CD8-positive, alpha-beta memory T cell (primary cell): ENCODE measurements at regions not wholly inside any gene's neighbourhood (a gene's known extent, or its start where the extent isn't known, plus 50 kb on each side); places are given as distances from the start of the nearest gene placed in this dataset.

Experiments used
- CTCF ChIA-PET: fragments of 350-600 bp; sonication (Branson Sonifier 250); formaldehyde crosslinking; loops from one replicate; lab custom pipeline; 2021; ENCODE audit warnings: antibody characterized with exemption; lab: Charles Lee
- POLR2A ChIA-PET: fragments of 350-600 bp; sonication (Branson Sonifier 250); formaldehyde crosslinking; loops from one replicate; lab custom pipeline; 2021; ENCODE audit warnings: antibody characterized with exemption; lab: Charles Lee
- DNase-seq, 5 donors: peaks; one replicate each; pipeline versions ENCODE4 v3.0.0 to v3.0.0-alpha.2; 2020 to 2022; ENCODE audit warnings: mixed read lengths in 1 of 5
- H3K27ac ChIP-seq: one replicate; pipeline ENCODE4 v1.7.0; 2013; ENCODE audit warnings: low read depth, mild to moderate bottlenecking, low read length, moderate library complexity
- H3K27me3 ChIP-seq: 2 replicates; pipeline ENCODE4 v1.7.0; 2013; ENCODE audit warnings: low read length, mild to moderate bottlenecking; ENCODE audit not compliant: insufficient read depth, poor library complexity, severe bottlenecking
- H3K36me3 ChIP-seq: 2 replicates; pipeline ENCODE4 v1.7.0; 2013; ENCODE audit warnings: mild to moderate bottlenecking, low read length, moderate library complexity; ENCODE audit not compliant: insufficient read depth
- H3K4me1 ChIP-seq: 2 replicates; pipeline ENCODE4 v1.7.0; 2013; ENCODE audit warnings: mild to moderate bottlenecking, low read length, moderate library complexity; ENCODE audit not compliant: insufficient read depth
- H3K4me3 ChIP-seq: 2 replicates; pipeline ENCODE4 v1.7.0; 2013; ENCODE audit warnings: mild to moderate bottlenecking, low read length
- H3K9me3 ChIP-seq: 2 replicates; pipeline ENCODE4 v1.7.0; 2013; ENCODE audit warnings: mild to moderate bottlenecking, low read length
- H3K27ac Mint-ChIP-seq, 8 donors: one replicate each; pipeline ENCODE4 v1.8.0; 2020 to 2021; ENCODE audit warnings: mixed read lengths in 8 of 8, mild to moderate bottlenecking in 6 of 8, inconsistent platforms in 3 of 8, moderate library complexity in 3 of 8
- H3K27me3 Mint-ChIP-seq, 2 donors: one replicate each; pipeline ENCODE4 v1.8.0; 2020 to 2021; ENCODE audit warnings: mixed read lengths in 2 of 2, mild to moderate bottlenecking in 1 of 2, moderate library complexity in 1 of 2
- H3K36me3 Mint-ChIP-seq, 3 donors: one replicate each; pipeline ENCODE4 v1.8.0; 2020 to 2021; ENCODE audit warnings: mixed read lengths in 3 of 3, inconsistent platforms in 1 of 3, mild to moderate bottlenecking in 1 of 3
- H3K4me1 Mint-ChIP-seq, 3 donors: one replicate each; pipeline ENCODE4 v1.8.0; 2020 to 2021; ENCODE audit warnings: mixed read lengths in 3 of 3, inconsistent platforms in 1 of 3, mild to moderate bottlenecking in 1 of 3
- H3K4me3 Mint-ChIP-seq, 7 donors: one replicate each; pipeline ENCODE4 v1.8.0; 2020 to 2021; ENCODE audit warnings: mixed read lengths in 7 of 7, mild to moderate bottlenecking in 6 of 7, moderate library complexity in 4 of 7, inconsistent platforms in 2 of 7
- H3K9me3 Mint-ChIP-seq, 5 donors: one replicate each; pipeline ENCODE4 v1.8.0; 2020 to 2022; ENCODE audit warnings: mixed read lengths in 5 of 5, mild to moderate bottlenecking in 3 of 5, moderate library complexity in 2 of 5, inconsistent platforms in 1 of 5

DNA sequence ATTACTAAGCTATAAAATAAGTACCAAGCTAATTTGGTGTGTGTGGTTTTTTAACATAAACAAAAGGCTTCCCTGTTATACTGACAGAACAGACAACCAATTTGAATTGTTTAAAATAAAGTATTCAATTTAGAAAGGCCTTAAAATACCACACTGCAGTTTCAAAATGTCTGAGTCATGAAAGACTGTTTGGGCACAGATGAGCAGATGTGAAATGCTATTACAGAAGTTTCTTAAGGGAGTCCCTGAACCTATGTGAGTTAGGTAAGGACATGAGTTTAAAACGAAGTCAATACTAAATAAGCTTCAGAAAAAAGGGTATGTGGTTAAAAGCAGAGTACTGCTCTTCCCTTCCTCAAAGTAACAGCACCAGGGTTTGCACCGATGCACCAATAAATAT, 69.7 kb upstream of the SETMAR start:
- Histone ChIP-seq H3K36me3 (no peaks in the 10 kb centered on the region), H3K4me1 (no peaks in the 10 kb centered on the region), H3K4me3 (no peak overlapping the region), H3K27me3 (no peaks in the 10 kb centered on the region), H3K27ac (no peak overlapping the region), H3K9me3 (no peaks in the 10 kb centered on the region)
- Mint-ChIP-seq H3K36me3 (peaks cover 0 to 5% (median 2%) of the 10 kb centered on the region in 3 donors), H3K9me3 (peaks cover 4 to 17% (median 10%) of the 10 kb centered on the region in 5 donors), H3K27me3 (no peaks in the 10 kb centered on the region), H3K4me1 (no peaks in the 10 kb centered on the region), H3K4me3 (no peak overlapping the region), H3K27ac (no peak overlapping the region)
- ChIA-PET CTCF (no interaction called here), POLR2A (no interaction called here)
- no peak for DNase-seq

DNA sequence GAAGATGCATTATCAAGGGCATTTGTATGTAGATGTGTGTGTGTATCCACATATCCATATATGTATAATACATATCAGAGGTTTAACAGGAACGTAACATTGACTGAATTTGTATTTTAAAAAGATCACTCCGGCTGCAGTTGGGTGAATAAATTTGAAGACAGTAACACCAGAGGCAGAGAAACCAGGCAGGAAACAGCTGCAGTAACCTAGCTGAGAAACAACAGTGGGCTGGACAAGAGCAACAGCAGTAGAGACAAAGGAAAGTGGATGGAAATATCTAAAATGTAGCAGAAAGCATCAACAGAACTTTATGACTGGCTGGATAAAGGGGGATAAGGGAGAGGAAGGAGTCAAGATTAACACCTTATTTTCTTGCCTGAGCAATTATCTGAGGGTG, 68.3 kb upstream of the SETMAR start:
- no peak for DNase-seq
- ChIA-PET CTCF (no interaction called here), POLR2A (no interaction called here)
- Histone ChIP-seq H3K27ac (no peak overlapping the region), H3K9me3 (no peaks in the 10 kb centered on the region), H3K36me3 (no peaks in the 10 kb centered on the region), H3K27me3 (no peaks in the 10 kb centered on the region), H3K4me1 (no peaks in the 10 kb centered on the region), H3K4me3 (no peak overlapping the region)
- Mint-ChIP-seq H3K4me1 (no peaks in the 10 kb centered on the region), H3K4me3 (no peak overlapping the region), H3K36me3 (peaks cover 0 to 5% (median 2%) of the 10 kb centered on the region in 3 donors), H3K9me3 (peaks cover 10 to 30% (median 19%) of the 10 kb centered on the region in 5 donors), H3K27ac (no peak overlapping the region), H3K27me3 (no peaks in the 10 kb centered on the region)

- Mint-ChIP-seq H3K4me3 (no peak overlapping the region), H3K36me3 (peaks cover 0 to 5% (median 2%) of the 10 kb centered on the region in 3 donors), H3K27ac (no peak overlapping the region), H3K9me3 (peaks cover 10 to 28% (median 19%) of the 10 kb centered on the region in 5 donors), H3K4me1 (no peaks in the 10 kb centered on the region), H3K27me3 (no peaks in the 10 kb centered on the region)
- no peak overlapping the region for H3K27ac ChIP-seq
- POLR2A ChIA-PET: no interaction called here
- no peaks in the 10 kb centered on the region for H3K27me3 ChIP-seq
- CTCF ChIA-PET: no interaction called here
- no peaks in the 10 kb centered on the region for H3K9me3 ChIP-seq
- no peak for DNase-seq
- no peak overlapping the region for H3K4me3 ChIP-seq
- H3K36me3 ChIP-seq: no peaks in the 10 kb centered on the region
- H3K4me1 ChIP-seq: no peaks in the 10 kb centered on the region
Measured at GRCh38 chr3:4235690-4236089, 67.5 kb upstream of the SETMAR start.

- H3K4me1 ChIP-seq: no peaks in the 10 kb centered on the region
- Mint-ChIP-seq H3K27ac (no peak overlapping the region), H3K9me3 (peaks cover 10 to 59% (median 41%) of the 10 kb centered on the region in 5 donors), H3K4me1 (no peaks in the 10 kb centered on the region), H3K27me3 (peaks cover 0 to 4% of the 10 kb centered on the region in 2 donors), H3K4me3 (no peak overlapping the region), H3K36me3 (peaks cover 0 to 24% (median 3%) of the 10 kb centered on the region in 3 donors)
- POLR2A ChIA-PET: no interaction called here
- H3K9me3 ChIP-seq: no peaks in the 10 kb centered on the region
- no peaks in the 10 kb centered on the region for H3K27me3 ChIP-seq
- no peaks in the 10 kb centered on the region for H3K36me3 ChIP-seq
- no peak for DNase-seq
- H3K4me3 ChIP-seq: no peak overlapping the region
- H3K27ac ChIP-seq: no peak overlapping the region
- CTCF ChIA-PET: no interaction called here
Measured at GRCh38 chr3:4241595-4242170, 61.5 kb upstream of the SETMAR start.

GRCh38 chr3:4245671-4246070, 57.5 kb upstream of the SETMAR start:
- H3K4me3 ChIP-seq: no peak overlapping the region
- Mint-ChIP-seq H3K27me3 (peaks cover 3 to 4% of the 10 kb centered on the region in 2 donors), H3K4me3 (no peak overlapping the region), H3K9me3 (peaks cover 0 to 42% (median 14%) of the 10 kb centered on the region in 5 donors), H3K27ac (peak overlapping the region in 1 of 8 donors; percentile 16), H3K36me3 (peaks cover 0 to 35% (median 5%) of the 10 kb centered on the region in 3 donors), H3K4me1 (no peaks in the 10 kb centered on the region)
- ChIA-PET CTCF (no interaction called here), POLR2A (no interaction called here)
- H3K4me1 ChIP-seq: no peaks in the 10 kb centered on the region
- H3K36me3 ChIP-seq: no peaks in the 10 kb centered on the region
- DNase-seq: no peak
- no peak overlapping the region for H3K27ac ChIP-seq
- H3K27me3 ChIP-seq: no peaks in the 10 kb centered on the region
- no peaks in the 10 kb centered on the region for H3K9me3 ChIP-seq

DNA sequence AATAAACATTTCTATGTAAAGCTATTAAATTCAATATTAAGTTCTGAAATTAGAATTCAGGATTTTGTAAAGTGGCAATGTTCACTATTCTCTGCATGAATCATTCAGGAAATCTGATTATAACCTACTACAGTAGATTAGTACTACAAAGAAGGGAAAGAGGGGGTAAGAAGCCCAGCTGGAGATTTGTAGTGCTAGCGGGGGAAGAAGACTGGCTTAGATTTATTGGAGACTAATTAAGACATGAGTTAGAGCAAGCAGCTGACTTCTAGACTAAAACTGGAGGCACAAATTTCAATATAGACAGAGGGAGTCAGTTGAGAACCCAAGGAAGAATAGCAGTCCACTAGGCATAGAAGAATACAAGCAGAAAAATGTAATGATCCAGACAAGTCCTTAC, 55.8 kb upstream of the SETMAR start:
- ChIA-PET POLR2A (no interaction called here), CTCF (no interaction called here)
- DNase-seq: no peak
- Mint-ChIP-seq H3K4me1 (no peaks in the 10 kb centered on the region), H3K27me3 (peaks cover 1 to 3% of the 10 kb centered on the region in 2 donors), H3K4me3 (no peak overlapping the region), H3K36me3 (peaks cover 0 to 34% (median 5%) of the 10 kb centered on the region in 3 donors), H3K9me3 (peaks cover 0 to 36% (median 11%) of the 10 kb centered on the region in 5 donors), H3K27ac (no peak overlapping the region)
- H3K4me1 ChIP-seq: no peaks in the 10 kb centered on the region
- H3K36me3 ChIP-seq: no peaks in the 10 kb centered on the region
- no peaks in the 10 kb centered on the region for H3K9me3 ChIP-seq
- H3K27ac ChIP-seq: no peak overlapping the region
- no peaks in the 10 kb centered on the region for H3K27me3 ChIP-seq
- no peak overlapping the region for H3K4me3 ChIP-seq

DNA sequence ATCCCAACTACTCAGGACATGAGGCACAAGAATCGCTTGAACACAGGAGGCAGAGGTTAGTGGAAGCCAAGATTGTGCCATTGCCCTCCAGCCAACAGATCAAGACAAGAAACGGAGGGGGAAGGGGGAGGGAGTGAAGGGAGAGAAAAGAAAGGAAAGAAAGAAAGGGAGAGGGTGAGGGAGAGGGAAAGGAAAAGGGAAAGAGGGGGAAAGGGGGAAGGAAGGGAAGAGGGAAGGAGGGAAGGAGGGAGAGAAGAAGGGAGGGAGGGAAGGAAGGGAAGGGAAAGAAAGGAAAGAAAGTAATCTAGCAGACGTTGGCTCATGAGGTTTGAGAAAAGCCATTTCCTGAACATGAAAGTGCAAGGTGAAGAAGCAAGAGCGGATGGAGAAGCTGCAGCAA, 53.1 kb upstream of the SETMAR start:
- peaks cover 0 to 3% of the 10 kb centered on the region in 2 donors for H3K27me3 Mint-ChIP-seq
- H3K27me3 ChIP-seq: no peaks in the 10 kb centered on the region
- peak overlapping the region in 1 of 8 donors; percentile 61 for H3K27ac Mint-ChIP-seq
- H3K4me1 Mint-ChIP-seq: no peaks in the 10 kb centered on the region
- DNase-seq: no peak
- no peak overlapping the region for H3K4me3 Mint-ChIP-seq
- H3K36me3 ChIP-seq: no peaks in the 10 kb centered on the region
- H3K9me3 ChIP-seq: no peaks in the 10 kb centered on the region
- H3K27ac ChIP-seq: no peak overlapping the region
- H3K4me3 ChIP-seq: no peak overlapping the region
- ChIA-PET CTCF (no interaction called here), POLR2A (no interaction called here)
- peaks cover 0 to 16% (median 2%) of the 10 kb centered on the region in 5 donors for H3K9me3 Mint-ChIP-seq
- no peaks in the 10 kb centered on the region for H3K4me1 ChIP-seq
- H3K36me3 Mint-ChIP-seq: peaks cover 0 to 23% (median 2%) of the 10 kb centered on the region in 3 donors

- Mint-ChIP-seq H3K9me3 (peaks cover 0 to 12% (median 2%) of the 10 kb centered on the region in 5 donors), H3K27ac (no peak overlapping the region), H3K36me3 (peaks cover 0 to 23% (median 2%) of the 10 kb centered on the region in 3 donors), H3K4me3 (no peak overlapping the region), H3K27me3 (peaks cover 0 to 3% of the 10 kb centered on the region in 2 donors), H3K4me1 (no peaks in the 10 kb centered on the region)
- Histone ChIP-seq H3K27ac (no peak overlapping the region), H3K36me3 (no peaks in the 10 kb centered on the region), H3K9me3 (no peaks in the 10 kb centered on the region), H3K27me3 (no peaks in the 10 kb centered on the region), H3K4me1 (no peaks in the 10 kb centered on the region), H3K4me3 (no peak overlapping the region)
- DNase-seq: no peak
- ChIA-PET POLR2A (no interaction called here), CTCF (no interaction called here)
Measured at GRCh38 chr3:4251412-4251811, 51.8 kb upstream of the SETMAR start.
